ENCODE measurements at regions not wholly inside any gene's neighbourhood (a gene's known extent, or its start where the extent isn't known, plus 50 kb on each side); places are given as distances from the start of the nearest gene placed in this dataset.
"Not testable (repeated sequence)": the region's sequence is repeated elsewhere in the genome, so short reads cannot be mapped to it uniquely, and the experiment has no call there.

- Mint-ChIP-seq H3K4me3 (no peak overlapping the region), H3K27me3 (no peaks in the 10 kb centered on the region), H3K4me1 (ENCODE audit: low read depth) (no peaks in the 10 kb centered on the region), H3K9me3 (no peaks in the 10 kb centered on the region), H3K36me3 (ENCODE audit: low read depth) (no peaks in the 10 kb centered on the region), H3K27ac (no peak overlapping the region)
- intact Hi-C loops (cut with micrococcal nuclease), result no loop called here
These were observed 1227.9 kb upstream of the SPRY2 start for GRCh38 chr13:81568824-81569223.

GRCh38 chr13:81565849-81566248 lies 1224.9 kb upstream of the SPRY2 start:
- H3K4me1 Mint-ChIP-seq (ENCODE audit: low read depth), result no peaks in the 10 kb centered on the region
- H3K27me3 Mint-ChIP-seq, result no peaks in the 10 kb centered on the region
- H3K4me3 Mint-ChIP-seq, result no peak overlapping the region
- no peaks in the 10 kb centered on the region for H3K36me3 Mint-ChIP-seq (ENCODE audit: low read depth)
- no peak overlapping the region for H3K27ac Mint-ChIP-seq
- H3K9me3 Mint-ChIP-seq, result no peaks in the 10 kb centered on the region
- intact Hi-C loops (cut with micrococcal nuclease), result no loop called here

- H3K4me3 Mint-ChIP-seq, result no peak overlapping the region
- intact Hi-C loops (cut with micrococcal nuclease), result no loop called here
These were observed 1222.2 kb upstream of the SPRY2 start for GRCh38 chr13:81563091-81563490.

GRCh38 chr13:81562598-81562997 lies 1221.7 kb upstream of the SPRY2 start:
- H3K4me3 Mint-ChIP-seq, result no peak overlapping the region
- H3K27me3 Mint-ChIP-seq, result no peaks in the 10 kb centered on the region
- no peaks in the 10 kb centered on the region for H3K4me1 Mint-ChIP-seq (ENCODE audit: low read depth)
- H3K36me3 Mint-ChIP-seq (ENCODE audit: low read depth), result no peaks in the 10 kb centered on the region
- H3K9me3 Mint-ChIP-seq, result no peaks in the 10 kb centered on the region
- H3K27ac Mint-ChIP-seq, result no peak overlapping the region
- intact Hi-C loops (cut with micrococcal nuclease), result no loop called here

More at GRCh38 chr13:81563091-81563490, 1222.2 kb upstream of the SPRY2 start:
- Mint-ChIP-seq H3K4me1 (ENCODE audit: low read depth) (no peaks in the 10 kb centered on the region), H3K27ac (no peak overlapping the region), H3K36me3 (ENCODE audit: low read depth) (no peaks in the 10 kb centered on the region), H3K27me3 (no peaks in the 10 kb centered on the region), H3K9me3 (no peaks in the 10 kb centered on the region)

- H3K9me3 Mint-ChIP-seq, result peaks cover 69% of the 10 kb centered on the region
- H3K4me3 Mint-ChIP-seq, result no peak overlapping the region
- H3K4me1 Mint-ChIP-seq (ENCODE audit: low read depth), result no peaks in the 10 kb centered on the region
- H3K27ac Mint-ChIP-seq, result no peak overlapping the region
- intact Hi-C loops (cut with micrococcal nuclease), result no loop called here
- H3K27me3 Mint-ChIP-seq, result no peaks in the 10 kb centered on the region
- H3K36me3 Mint-ChIP-seq (ENCODE audit: low read depth), result no peaks in the 10 kb centered on the region
These were observed 1210.1 kb upstream of the SPRY2 start for GRCh38 chr13:81551036-81551435.

- intact Hi-C loops (cut with micrococcal nuclease); H3K4me1 Mint-ChIP-seq (ENCODE audit: low read depth); H3K36me3 Mint-ChIP-seq (ENCODE audit: low read depth); H3K27ac Mint-ChIP-seq; H3K27me3 Mint-ChIP-seq; H3K4me3 Mint-ChIP-seq: not testable (repeated sequence)
- peaks cover 70% of the 10 kb centered on the region for H3K9me3 Mint-ChIP-seq
These were observed 1205.4 kb upstream of the SPRY2 start for GRCh38 chr13:81546294-81546693.

- H3K4me1 Mint-ChIP-seq (ENCODE audit: low read depth), result no peaks in the 10 kb centered on the region
- no peaks in the 10 kb centered on the region for H3K27me3 Mint-ChIP-seq
- peaks cover 19% of the 10 kb centered on the region for H3K9me3 Mint-ChIP-seq
- H3K36me3 Mint-ChIP-seq (ENCODE audit: low read depth), result no peaks in the 10 kb centered on the region
- no peak overlapping the region for H3K27ac Mint-ChIP-seq
- intact Hi-C loops (cut with micrococcal nuclease), result no loop called here
- no peak overlapping the region for H3K4me3 Mint-ChIP-seq
These were observed 1199.9 kb upstream of the SPRY2 start for GRCh38 chr13:81540777-81541176.

GRCh38 chr13:81539643-81540150 lies 1198.8 kb upstream of the SPRY2 start:
- Mint-ChIP-seq H3K27me3 (no peaks in the 10 kb centered on the region), H3K9me3 (peaks cover 17% of the 10 kb centered on the region), H3K4me1 (ENCODE audit: low read depth) (no peaks in the 10 kb centered on the region), H3K4me3 (no peak overlapping the region), H3K36me3 (ENCODE audit: low read depth) (no peaks in the 10 kb centered on the region), H3K27ac (no peak overlapping the region)
- intact Hi-C loops (cut with micrococcal nuclease), result no loop called here

GRCh38 chr13:81498969-81499368 lies 1158.0 kb upstream of the SPRY2 start:
- Mint-ChIP-seq H3K9me3 (peaks cover 23% of the 10 kb centered on the region), H3K4me3 (no peak overlapping the region), H3K27ac (no peak overlapping the region), H3K36me3 (ENCODE audit: low read depth) (no peaks in the 10 kb centered on the region), H3K27me3 (no peaks in the 10 kb centered on the region), H3K4me1 (ENCODE audit: low read depth) (no peaks in the 10 kb centered on the region)
- intact Hi-C loops (cut with micrococcal nuclease), result no loop called here

GRCh38 chr13:81493144-81493543 lies 1152.2 kb upstream of the SPRY2 start:
- H3K27ac Mint-ChIP-seq, result no peak overlapping the region
- intact Hi-C loops (cut with micrococcal nuclease), result no loop called here
- H3K4me3 Mint-ChIP-seq, result no peak overlapping the region
- H3K36me3 Mint-ChIP-seq (ENCODE audit: low read depth), result no peaks in the 10 kb centered on the region
- H3K9me3 Mint-ChIP-seq, result peaks cover 19% of the 10 kb centered on the region
- H3K4me1 Mint-ChIP-seq (ENCODE audit: low read depth), result no peaks in the 10 kb centered on the region
- H3K27me3 Mint-ChIP-seq, result no peaks in the 10 kb centered on the region

GRCh38 chr13:81492449-81492848 lies 1151.5 kb upstream of the SPRY2 start:
- H3K36me3 Mint-ChIP-seq (ENCODE audit: low read depth), result no peaks in the 10 kb centered on the region
- H3K27me3 Mint-ChIP-seq, result no peaks in the 10 kb centered on the region
- no peak overlapping the region for H3K27ac Mint-ChIP-seq
- H3K9me3 Mint-ChIP-seq, result peaks cover 18% of the 10 kb centered on the region
- intact Hi-C loops (cut with micrococcal nuclease), result no loop called here
- H3K4me3 Mint-ChIP-seq, result no peak overlapping the region
- no peaks in the 10 kb centered on the region for H3K4me1 Mint-ChIP-seq (ENCODE audit: low read depth)

- intact Hi-C loops (cut with micrococcal nuclease), result no loop called here
These were observed 1147.1 kb upstream of the SPRY2 start for GRCh38 chr13:81488021-81488420.

GRCh38 chr13:81487151-81487550 lies 1146.2 kb upstream of the SPRY2 start:
- H3K4me1 Mint-ChIP-seq (ENCODE audit: low read depth), result no peaks in the 10 kb centered on the region
- no peak overlapping the region for H3K27ac Mint-ChIP-seq
- no peaks in the 10 kb centered on the region for H3K27me3 Mint-ChIP-seq

More at GRCh38 chr13:81488021-81488420, 1147.1 kb upstream of the SPRY2 start:
- no peaks in the 10 kb centered on the region for H3K27me3 Mint-ChIP-seq
- peaks cover 2% of the 10 kb centered on the region for H3K9me3 Mint-ChIP-seq
- H3K27ac Mint-ChIP-seq, result no peak overlapping the region
- no peaks in the 10 kb centered on the region for H3K4me1 Mint-ChIP-seq (ENCODE audit: low read depth)
- no peak overlapping the region for H3K4me3 Mint-ChIP-seq
- no peaks in the 10 kb centered on the region for H3K36me3 Mint-ChIP-seq (ENCODE audit: low read depth)

GRCh38 chr13:81480634-81481033 lies 1139.7 kb upstream of the SPRY2 start:
- no peak overlapping the region for H3K4me3 Mint-ChIP-seq
- intact Hi-C loops (cut with micrococcal nuclease), result no loop called here
- H3K27ac Mint-ChIP-seq, result no peak overlapping the region

More at GRCh38 chr13:81487151-81487550, 1146.2 kb upstream of the SPRY2 start:
- H3K9me3 Mint-ChIP-seq, result peaks cover 5% of the 10 kb centered on the region
- intact Hi-C loops (cut with micrococcal nuclease), result no loop called here
- no peaks in the 10 kb centered on the region for H3K36me3 Mint-ChIP-seq (ENCODE audit: low read depth)
- no peak overlapping the region for H3K4me3 Mint-ChIP-seq

GRCh38 chr13:81473366-81473899 lies 1132.5 kb upstream of the SPRY2 start:
- Mint-ChIP-seq H3K4me3 (no peak overlapping the region), H3K27ac (no peak overlapping the region), H3K4me1 (ENCODE audit: low read depth) (no peaks in the 10 kb centered on the region), H3K9me3 (peaks cover 31% of the 10 kb centered on the region), H3K27me3 (no peaks in the 10 kb centered on the region), H3K36me3 (ENCODE audit: low read depth) (no peaks in the 10 kb centered on the region)
- intact Hi-C loops (cut with micrococcal nuclease), result no loop called here

More at GRCh38 chr13:81480634-81481033, 1139.7 kb upstream of the SPRY2 start:
- Mint-ChIP-seq H3K27me3 (no peaks in the 10 kb centered on the region), H3K4me1 (ENCODE audit: low read depth) (no peaks in the 10 kb centered on the region), H3K9me3 (peaks cover 15% of the 10 kb centered on the region), H3K36me3 (ENCODE audit: low read depth) (no peaks in the 10 kb centered on the region)

Measured in dendritic cell treated with granulocyte-macrophage colony-stimulating factor and Interleukin-4, amounts not matched to agents 40 ng/mL and 50 ng/mL, for 4 days (primary cell).